SU-DHL-6 (cell line): ENCODE measurements at regions not wholly inside any gene's neighbourhood (a gene's known extent, or its start where the extent isn't known, plus 50 kb on each side); places are given as distances from the start of the nearest gene placed in this dataset.

Source experiments
- H2AFZ ChIP-seq: fragments of 200-600 bp; sonication (generic); 2 replicates; pipeline ENCODE4 v1.6.1; 2014; ENCODE audit warnings: low read depth, mild to moderate bottlenecking, moderate library complexity, mixed read lengths, antibody characterized with exemption, low read length; ENCODE audit not compliant: severe bottlenecking
- H3F3A ChIP-seq: fragments of 200-600 bp; shearing (Covaris generic); 2 replicates; pipeline ENCODE4 v1.6.0; 2016; ENCODE audit warnings: antibody characterized with exemption, mild to moderate bottlenecking; ENCODE audit not compliant: insufficient read depth
- H3K27ac ChIP-seq: fragments of 200-600 bp; sonication (generic); 2 replicates; pipeline ENCODE4 v1.5.1; 2016; ENCODE audit warnings: low read depth, mild to moderate bottlenecking, low read length, moderate library complexity, mixed read lengths
- H3K27me3 ChIP-seq: fragments of 200-600 bp; sonication (generic), shearing (Covaris generic); 2 replicates; pipeline ENCODE4 v1.6.0; 2014; ENCODE audit warnings: mild to moderate bottlenecking, low read length
- H3K36me3 ChIP-seq: fragments of 200-600 bp; sonication (generic); 2 replicates; pipeline ENCODE4 v1.6.1; 2014; ENCODE audit warnings: mild to moderate bottlenecking, low read length, mixed read lengths
- H3K4me2 ChIP-seq: fragments of 300-600, 200-600 bp; shearing (Covaris generic), sonication (generic); 2 replicates; pipeline ENCODE4 v1.6.0; 2014; ENCODE audit warnings: low read length, low read depth, mild to moderate bottlenecking; ENCODE audit not compliant: poor library complexity, severe bottlenecking
- H3K4me3 ChIP-seq: fragments of 200-600 bp; sonication (generic); 2 replicates; pipeline ENCODE4 v1.5.1; 2014; ENCODE audit warnings: antibody characterized with exemption, low read length, mild to moderate bottlenecking, mixed read lengths; ENCODE audit not compliant: insufficient read depth, poor library complexity, severe bottlenecking
- H3K79me2 ChIP-seq: fragments of 200-600 bp; sonication (generic); 2 replicates; pipeline ENCODE4 v1.6.1; 2014; ENCODE audit warnings: mild to moderate bottlenecking, low read length, moderate library complexity; ENCODE audit not compliant: insufficient read depth
- H3K9ac ChIP-seq: fragments of 200-600 bp; sonication (generic); 2 replicates; pipeline ENCODE4 v1.7.0; 2014; ENCODE audit warnings: mild to moderate bottlenecking, low read length
- H3K9me2 ChIP-seq: fragments of 200-600 bp; sonication (generic); replicated peaks from 2 replicates; pipeline ENCODE4 v1.6.1; 2014; ENCODE audit warnings: low read length; ENCODE audit not compliant: insufficient read depth
- H3K9me3 ChIP-seq: fragments of 200-600 bp; sonication (generic); 2 replicates; pipeline ENCODE4 v1.6.1; 2014; ENCODE audit warnings: low read length, mixed read lengths; ENCODE audit not compliant: insufficient read depth
- H4K20me1 ChIP-seq: fragments of 200-600 bp; sonication (generic); 2 replicates; pipeline ENCODE4 v1.6.1; 2014; ENCODE audit warnings: low read depth, mild to moderate bottlenecking, antibody characterized with exemption, low read length, moderate library complexity, mixed read lengths
- CTCF ChIP-seq: fragments of 200-600 bp; sonication (generic); IDR thresholded peaks from one replicate; pipeline ENCODE4 v1.5.1; 2017; ENCODE audit warnings: antibody characterized with exemption, mild to moderate bottlenecking, low read length, moderate library complexity; ENCODE audit not compliant: insufficient read depth, poor library complexity, severe bottlenecking
- EZH2phosphoT487 ChIP-seq: fragments of 200-600 bp; sonication (generic), shearing (Covaris generic); conservative IDR thresholded peaks from 2 replicates; pipeline ENCODE4 v1.6.1; 2018; ENCODE audit warnings: mild to moderate bottlenecking, antibody characterized with exemption, low read length, moderate library complexity, mixed read lengths

DNA sequence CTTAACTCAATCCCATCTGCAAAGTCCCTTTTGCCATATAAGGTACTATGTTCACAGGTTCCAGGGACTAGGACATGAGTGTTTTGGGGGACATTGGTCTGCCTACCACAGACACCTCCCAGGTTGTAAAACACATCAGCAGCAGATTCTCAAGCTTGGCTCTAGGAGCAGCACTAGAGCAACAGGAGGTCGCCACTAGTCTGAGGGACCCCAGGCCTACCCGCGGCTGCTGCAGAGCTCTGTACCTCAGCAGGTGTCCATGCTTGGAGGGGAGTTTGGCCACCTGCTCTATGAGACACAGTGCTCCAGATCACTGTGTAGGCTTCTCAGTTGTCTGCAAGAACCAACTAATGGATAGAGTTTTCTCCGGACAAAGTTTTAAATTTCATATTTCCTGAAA is 262.2 kb upstream of the ARRDC3 start:
- Histone ChIP-seq H3K9ac (no peak overlapping the region), H3K4me3 (no peak overlapping the region), H3K27ac (no peak overlapping the region), H3K9me3 (no peaks in the 10 kb centered on the region), H3K27me3 (no peaks in the 10 kb centered on the region), H3K79me2 (no peaks in the 10 kb centered on the region), H3K36me3 (no peaks in the 10 kb centered on the region), H4K20me1 (no peaks in the 10 kb centered on the region), H3F3A (no peaks in the 10 kb centered on the region), H3K9me2 (no peaks in the 10 kb centered on the region), H3K4me2 (no peak overlapping the region), H2AFZ (no peak overlapping the region)
- TF ChIP-seq CTCF (no peak), EZH2phosphoT487 (no peak)

DNA sequence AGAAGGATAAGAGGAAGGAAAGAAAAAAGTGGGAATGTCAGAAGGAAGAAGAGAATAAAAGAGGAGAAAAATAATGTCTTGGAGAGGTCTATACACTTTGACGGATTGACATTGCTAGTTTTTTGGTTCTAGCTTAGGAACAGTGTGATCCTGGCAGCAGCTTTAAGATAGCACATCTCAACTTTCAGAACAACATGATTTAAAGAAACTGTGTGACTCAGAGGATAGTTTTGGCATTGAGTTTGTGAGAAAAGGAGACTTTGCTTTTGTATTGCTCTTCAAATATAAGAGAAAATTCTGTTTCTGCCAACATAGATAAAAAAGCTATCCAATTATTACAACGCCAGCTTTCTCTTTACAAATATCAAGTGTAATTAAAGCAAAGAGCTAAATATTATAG is 260.7 kb upstream of the ARRDC3 start:
- H3K27me3 ChIP-seq, result no peaks in the 10 kb centered on the region
- no peaks in the 10 kb centered on the region for H3K36me3 ChIP-seq
- no peak overlapping the region for H3K27ac ChIP-seq
- no peak overlapping the region for H3K4me2 ChIP-seq
- H2AFZ ChIP-seq, result no peak overlapping the region
- H3K9ac ChIP-seq, result no peak overlapping the region
- no peaks in the 10 kb centered on the region for H3K79me2 ChIP-seq
- no peaks in the 10 kb centered on the region for H4K20me1 ChIP-seq
- H3F3A ChIP-seq, result no peaks in the 10 kb centered on the region
- no peak overlapping the region for H3K4me3 ChIP-seq
- no peaks in the 10 kb centered on the region for H3K9me3 ChIP-seq
- no peaks in the 10 kb centered on the region for H3K9me2 ChIP-seq
- TF ChIP-seq CTCF (no peak), EZH2phosphoT487 (no peak)

DNA sequence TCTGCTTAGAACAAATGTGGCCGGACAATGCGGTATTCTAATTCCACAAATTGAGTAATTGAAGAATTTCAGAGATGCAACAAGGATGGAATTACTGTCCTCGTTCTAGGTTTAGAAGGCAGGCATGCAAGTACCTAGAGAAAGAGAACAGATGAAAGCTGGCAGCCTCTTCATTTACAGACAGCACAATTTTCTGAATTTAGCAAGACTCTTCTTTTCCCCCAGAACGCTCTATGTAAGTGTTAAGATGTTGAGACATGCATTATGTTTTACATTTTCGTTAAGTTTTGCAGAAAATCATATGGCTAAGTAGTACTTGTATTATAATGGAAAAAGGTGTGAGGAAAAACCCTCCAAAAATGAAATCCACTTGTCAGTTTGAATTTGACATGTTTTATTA is 259.5 kb upstream of the ARRDC3 start:
- Histone ChIP-seq H3K9me3 (no peaks in the 10 kb centered on the region), H2AFZ (no peak overlapping the region), H3K27ac (no peak overlapping the region), H4K20me1 (no peaks in the 10 kb centered on the region), H3K9ac (no peak overlapping the region), H3F3A (no peaks in the 10 kb centered on the region), H3K9me2 (no peaks in the 10 kb centered on the region), H3K27me3 (no peaks in the 10 kb centered on the region), H3K4me3 (no peak overlapping the region), H3K79me2 (no peaks in the 10 kb centered on the region), H3K36me3 (no peaks in the 10 kb centered on the region), H3K4me2 (no peak overlapping the region)
- TF ChIP-seq CTCF (no peak), EZH2phosphoT487 (no peak)

DNA sequence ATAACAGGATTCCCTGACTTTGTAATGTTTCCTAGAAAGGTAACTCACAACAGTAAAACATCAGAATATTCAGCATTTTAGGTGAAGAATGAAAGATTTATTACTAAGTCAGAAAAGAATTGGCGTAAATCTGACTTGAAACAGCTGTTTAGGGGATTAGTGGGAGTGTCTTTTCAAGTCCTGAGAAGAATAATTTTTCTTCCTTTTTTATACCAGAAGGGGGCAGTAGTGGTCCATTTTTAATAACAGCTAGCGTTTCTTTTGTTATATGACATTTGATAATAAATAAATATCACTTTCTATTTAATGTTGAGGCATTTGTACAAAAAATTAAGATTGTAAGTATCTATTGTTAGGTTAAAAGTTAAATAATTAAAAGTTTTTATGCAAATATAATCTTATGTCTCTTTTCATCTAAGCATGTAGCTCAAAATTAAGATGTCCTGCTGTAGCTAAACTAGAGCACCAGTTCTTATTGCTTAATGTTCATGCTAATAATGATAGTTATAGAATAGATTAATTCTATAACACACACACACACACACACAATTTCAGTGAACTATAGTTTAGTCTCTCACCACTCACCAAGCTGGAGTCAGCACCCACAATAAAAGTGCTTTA is 258.7 kb upstream of the ARRDC3 start:
- H3K27me3 ChIP-seq, result no peaks in the 10 kb centered on the region
- no peaks in the 10 kb centered on the region for H3K36me3 ChIP-seq
- H3K9me3 ChIP-seq, result no peaks in the 10 kb centered on the region
- H3K79me2 ChIP-seq, result no peaks in the 10 kb centered on the region
- no peak overlapping the region for H3K27ac ChIP-seq
- H3K4me3 ChIP-seq, result no peak overlapping the region
- H3K9me2 ChIP-seq, result no peaks in the 10 kb centered on the region
- no peaks in the 10 kb centered on the region for H3F3A ChIP-seq
- H3K4me2 ChIP-seq, result no peak overlapping the region
- H2AFZ ChIP-seq, result no peak overlapping the region
- no peaks in the 10 kb centered on the region for H4K20me1 ChIP-seq
- no peak overlapping the region for H3K9ac ChIP-seq
- TF ChIP-seq CTCF (peak; percentile 27), EZH2phosphoT487 (no peak)
